NAMALWA (cell line): ENCODE measurements at regions not wholly inside any gene's neighbourhood (a gene's known extent, or its start where the extent isn't known, plus 50 kb on each side); places are given as distances from the start of the nearest gene placed in this dataset.
A peak's percentile ranks its signal among the peaks of the same experiment; 100 is the strongest.
"Not testable (repeated sequence)": the region's sequence is repeated elsewhere in the genome, so short reads cannot be mapped to it uniquely, and the experiment has no call there.

Source experiments
- DNase-seq: peaks from one replicate; pipeline ENCODE4 v3.0.0-alpha.2; 2015; ENCODE audit warnings: low spot score

GRCh38 chr21:36601362-36601761 is 97.6 kb upstream of the SIM2 start:
- DNase-seq, result no peak

GRCh38 chr21:36602735-36603134 is 96.2 kb upstream of the SIM2 start:
- no peak for DNase-seq

GRCh38 chr21:36603221-36603620 is 95.7 kb upstream of the SIM2 start:
- DNase-seq, result no peak

GRCh38 chr21:36605426-36605825 is 93.5 kb upstream of the SIM2 start:
- DNase-seq, result no peak

- no peak for DNase-seq
Observed at GRCh38 chr21:36606287-36606982, 92.5 kb upstream of the SIM2 start.

- no peak for DNase-seq
Observed at GRCh38 chr21:36606983-36607325, 92.0 kb upstream of the SIM2 start.

GRCh38 chr21:36608041-36608896 is 90.6 kb upstream of the SIM2 start:
- DNase-seq, result no peak

GRCh38 chr21:36608897-36609225 is 90.1 kb upstream of the SIM2 start:
- DNase-seq, result no peak

- no peak for DNase-seq
Observed at GRCh38 chr21:36609654-36610053, 89.3 kb upstream of the SIM2 start.

- DNase-seq, result no peak
Observed at GRCh38 chr21:36610201-36610600, 88.7 kb upstream of the SIM2 start.

GRCh38 chr21:36610935-36611334 is 88.0 kb upstream of the SIM2 start:
- DNase-seq, result no peak

GRCh38 chr21:36611379-36611778 is 87.5 kb upstream of the SIM2 start:
- DNase-seq, result no peak

- DNase-seq, result no peak
Observed at GRCh38 chr21:36613059-36613458, 85.9 kb upstream of the SIM2 start.

- DNase-seq, result no peak
Observed at GRCh38 chr21:36613554-36613953, 85.4 kb upstream of the SIM2 start.

- peak; percentile 33 for DNase-seq
Observed at GRCh38 chr21:36615274-36615964, 83.5 kb upstream of the SIM2 start.

- DNase-seq, result not testable (repeated sequence)
Observed at GRCh38 chr21:36616773-36617172, 82.1 kb upstream of the SIM2 start.

GRCh38 chr21:36621794-36622193 is 77.1 kb upstream of the SIM2 start:
- not testable (repeated sequence) for DNase-seq

GRCh38 chr21:36624105-36624504 is 74.8 kb upstream of the SIM2 start:
- DNase-seq, result no peak

GRCh38 chr21:36626791-36627190 is 72.1 kb upstream of the SIM2 start:
- no peak for DNase-seq

GRCh38 chr21:36627242-36627641 is 71.7 kb upstream of the SIM2 start:
- no peak for DNase-seq

- no peak for DNase-seq
Observed at GRCh38 chr21:36628106-36628505, 70.8 kb upstream of the SIM2 start.

GRCh38 chr21:36628761-36629460 is 70.0 kb upstream of the SIM2 start:
- no peak for DNase-seq
